WERI-Rb-1 (cell line): ENCODE measurements at regions not wholly inside any gene's neighbourhood (a gene's known extent, or its start where the extent isn't known, plus 50 kb on each side); places are given as distances from the start of the nearest gene placed in this dataset.
A peak's percentile ranks its signal among the peaks of the same experiment; 100 is the strongest.

Source experiments
- DNase-seq: peaks from one replicate; pipeline ENCODE4 v3.0.0-alpha.2; 2020
- H3K27ac ChIP-seq: fragments of 250-450 bp; sonication (Bioruptor Pico); 2 replicates; pipeline ENCODE4 v1.5.1; 2020; ENCODE audit warnings: mild to moderate bottlenecking, moderate library complexity
- H3K27me3 ChIP-seq: fragments of 250-450 bp; sonication (Bioruptor Pico); 2 replicates; pipeline ENCODE4 v1.5.1; 2021; ENCODE audit warnings: mild to moderate bottlenecking, low read depth, moderate library complexity; ENCODE audit not compliant: insufficient read depth, severe bottlenecking
- H3K36me3 ChIP-seq: fragments of 250-450 bp; sonication (Bioruptor Pico); 2 replicates; pipeline ENCODE4 v1.5.1; 2020; ENCODE audit warnings: mild to moderate bottlenecking, moderate library complexity
- H3K4me3 ChIP-seq: 2 replicates; pipeline ENCODE4 v1.5.1; 2011; ENCODE audit warnings: low read depth, mild to moderate bottlenecking, control low read depth, low read length
- H3K9me3 ChIP-seq: fragments of 250-450 bp; sonication (Bioruptor Pico); 2 replicates; pipeline ENCODE4 v1.5.1; 2021; ENCODE audit warnings: mild to moderate bottlenecking, moderate library complexity; ENCODE audit not compliant: severe bottlenecking
- TF ChIP-seq, protein P1 (sequence below): IDR thresholded peaks from 2 replicates; pipeline ENCODE4 v1.5.1; 2011; ENCODE audit warnings: low read depth, mild to moderate bottlenecking, control low read depth, inconsistent platforms, low read length

DNA sequence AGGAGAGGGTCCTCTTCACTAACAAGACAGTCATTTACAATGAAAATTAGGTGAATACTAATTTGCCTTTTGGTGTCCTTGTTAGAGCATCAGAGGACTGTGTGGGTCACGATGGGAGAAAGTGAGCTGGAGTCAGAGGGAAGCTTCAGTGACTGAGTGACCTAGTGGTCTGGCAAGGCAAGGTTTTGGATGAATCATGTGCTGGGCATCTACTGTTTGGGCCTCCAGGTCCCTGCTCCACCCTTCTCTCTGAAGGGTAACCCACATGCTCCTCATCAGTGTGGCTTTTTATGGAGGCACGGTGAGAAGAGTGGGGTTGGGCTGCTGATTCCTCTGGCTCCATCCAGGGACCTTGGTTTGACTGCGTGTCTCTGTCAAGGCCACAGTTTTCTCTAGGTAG lies 60.5 kb upstream of the EXOC2 start:
- TF ChIP-seq, protein P1, sequence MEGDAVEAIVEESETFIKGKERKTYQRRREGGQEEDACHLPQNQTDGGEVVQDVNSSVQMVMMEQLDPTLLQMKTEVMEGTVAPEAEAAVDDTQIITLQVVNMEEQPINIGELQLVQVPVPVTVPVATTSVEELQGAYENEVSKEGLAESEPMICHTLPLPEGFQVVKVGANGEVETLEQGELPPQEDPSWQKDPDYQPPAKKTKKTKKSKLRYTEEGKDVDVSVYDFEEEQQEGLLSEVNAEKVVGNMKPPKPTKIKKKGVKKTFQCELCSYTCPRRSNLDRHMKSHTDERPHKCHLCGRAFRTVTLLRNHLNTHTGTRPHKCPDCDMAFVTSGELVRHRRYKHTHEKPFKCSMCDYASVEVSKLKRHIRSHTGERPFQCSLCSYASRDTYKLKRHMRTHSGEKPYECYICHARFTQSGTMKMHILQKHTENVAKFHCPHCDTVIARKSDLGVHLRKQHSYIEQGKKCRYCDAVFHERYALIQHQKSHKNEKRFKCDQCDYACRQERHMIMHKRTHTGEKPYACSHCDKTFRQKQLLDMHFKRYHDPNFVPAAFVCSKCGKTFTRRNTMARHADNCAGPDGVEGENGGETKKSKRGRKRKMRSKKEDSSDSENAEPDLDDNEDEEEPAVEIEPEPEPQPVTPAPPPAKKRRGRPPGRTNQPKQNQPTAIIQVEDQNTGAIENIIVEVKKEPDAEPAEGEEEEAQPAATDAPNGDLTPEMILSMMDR: no peak
- Histone ChIP-seq H3K4me3 (no peak overlapping the region), H3K36me3 (no peaks in the 10 kb centered on the region), H3K27ac (peak overlapping the region; percentile 32; the same call in 1 of the 2 replicates), H3K9me3 (peaks cover 2% of the 10 kb centered on the region), H3K27me3 (no peaks in the 10 kb centered on the region)
- peak; percentile 26 for DNase-seq

GRCh38 chr6:752438-752837 lies 59.5 kb upstream of the EXOC2 start:
- Histone ChIP-seq H3K9me3 (peaks cover 2% of the 10 kb centered on the region), H3K27me3 (no peaks in the 10 kb centered on the region), H3K27ac (no peak overlapping the region), H3K36me3 (no peaks in the 10 kb centered on the region), H3K4me3 (no peak overlapping the region)
- no peak for DNase-seq
- TF ChIP-seq, protein P1: no peak

DNA sequence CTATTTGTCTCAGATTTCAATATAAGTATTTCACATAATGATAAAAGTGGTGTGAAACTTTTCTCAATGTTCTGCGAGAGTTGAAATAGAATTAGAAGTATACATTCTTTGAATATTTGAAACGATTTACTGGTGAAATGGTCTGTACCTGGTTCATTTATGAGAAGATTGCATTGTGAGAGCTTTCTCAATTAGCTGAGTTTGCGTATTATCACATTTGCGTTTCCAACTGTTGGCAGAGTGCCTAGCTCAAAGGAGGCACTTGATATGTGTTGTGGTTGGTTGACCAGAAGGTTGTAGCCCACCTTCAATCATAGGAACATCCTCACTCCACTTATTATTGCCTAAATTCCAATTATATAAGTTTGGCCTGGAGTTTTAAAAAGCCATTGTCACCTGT lies 58.8 kb upstream of the EXOC2 start:
- DNase-seq: no peak
- H3K36me3 ChIP-seq: no peaks in the 10 kb centered on the region
- no peaks in the 10 kb centered on the region for H3K9me3 ChIP-seq
- TF ChIP-seq, protein P1: no peak
- H3K27me3 ChIP-seq: no peaks in the 10 kb centered on the region
- H3K4me3 ChIP-seq: no peak overlapping the region
- H3K27ac ChIP-seq: no peak overlapping the region

DNA sequence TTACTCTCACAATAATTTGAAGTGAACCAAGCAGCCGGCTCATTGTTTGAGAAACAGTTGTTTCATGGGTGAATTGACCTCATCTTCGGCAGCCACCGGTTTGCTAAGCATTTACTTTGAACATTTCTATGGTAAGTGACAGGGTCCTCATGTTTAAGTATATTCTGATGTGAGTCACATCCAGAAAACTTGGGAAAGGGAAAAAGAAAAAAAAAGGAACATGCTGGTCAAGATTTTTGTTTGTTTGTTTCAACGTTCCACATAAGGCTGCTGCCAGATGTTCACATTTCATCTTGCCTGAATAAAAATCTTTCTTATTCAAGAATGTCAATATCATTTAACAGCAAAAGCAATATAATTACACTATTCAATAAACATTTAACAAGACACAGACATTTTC lies 55.0 kb upstream of the EXOC2 start:
- DNase-seq: no peak
- Histone ChIP-seq H3K27ac (no peak overlapping the region), H3K27me3 (no peaks in the 10 kb centered on the region), H3K4me3 (no peak overlapping the region), H3K36me3 (no peaks in the 10 kb centered on the region), H3K9me3 (no peaks in the 10 kb centered on the region)
- TF ChIP-seq, protein P1: no peak

DNA sequence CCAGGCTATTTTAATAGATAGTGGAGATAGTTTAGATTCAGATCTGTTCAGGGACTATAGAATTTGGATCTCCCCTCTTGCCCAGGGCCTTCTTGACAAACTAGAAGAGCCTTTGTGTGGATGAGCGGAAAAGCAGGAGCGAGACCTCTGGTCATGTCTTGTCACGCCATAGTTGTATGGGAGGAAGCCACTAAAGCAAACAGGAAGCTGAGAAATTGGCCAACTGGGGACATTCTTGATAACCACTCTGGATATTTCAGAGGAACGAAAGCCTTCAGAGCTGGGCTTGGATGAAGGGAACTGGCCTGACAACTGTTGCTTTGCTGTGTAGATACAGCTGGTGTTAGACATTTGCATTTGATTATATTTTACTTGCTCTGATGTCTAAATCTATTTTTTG lies 54.1 kb upstream of the EXOC2 start:
- H3K36me3 ChIP-seq: no peaks in the 10 kb centered on the region
- no peaks in the 10 kb centered on the region for H3K27me3 ChIP-seq
- DNase-seq: no peak
- H3K9me3 ChIP-seq: no peaks in the 10 kb centered on the region
- H3K27ac ChIP-seq: no peak overlapping the region
- no peak overlapping the region for H3K4me3 ChIP-seq
- TF ChIP-seq, protein P1: no peak

DNA sequence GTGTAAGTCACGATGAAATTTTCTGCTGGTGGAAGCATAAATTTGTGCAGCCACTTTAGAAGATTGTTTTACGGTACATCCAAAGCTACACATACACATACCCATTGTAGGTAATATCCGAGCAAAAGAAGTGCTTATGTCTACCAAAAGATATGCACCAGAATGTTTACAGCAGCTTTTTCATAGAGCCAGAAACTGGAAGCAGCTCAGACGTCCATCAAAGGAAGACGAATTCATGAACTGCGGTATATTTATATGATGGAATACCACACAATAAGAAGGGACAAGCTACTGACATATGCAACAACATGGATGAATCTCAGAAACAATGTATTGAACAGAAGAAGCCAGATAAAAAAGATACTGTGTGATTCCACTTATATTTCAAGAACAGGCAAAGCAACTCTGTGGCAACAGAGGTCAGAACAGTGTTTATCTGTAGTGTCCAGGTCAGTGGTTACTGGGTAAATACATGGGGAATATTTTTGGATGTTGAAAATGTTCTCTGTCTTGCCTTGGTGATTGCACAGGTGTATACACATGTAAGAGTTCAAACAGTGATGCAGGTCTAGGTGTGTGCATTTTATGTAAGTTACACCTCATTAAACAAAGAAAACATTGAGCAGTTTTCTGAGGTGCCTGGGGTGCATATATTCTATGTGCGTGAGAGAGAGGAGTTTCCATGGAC lies 51.9 kb upstream of the EXOC2 start:
- DNase-seq: no peak
- Histone ChIP-seq H3K27me3 (no peaks in the 10 kb centered on the region), H3K4me3 (no peak overlapping the region), H3K9me3 (no peaks in the 10 kb centered on the region), H3K27ac (no peak overlapping the region), H3K36me3 (no peaks in the 10 kb centered on the region)
- TF ChIP-seq, protein P1: no peak
